A673 (cell line): ENCODE measurements at regions not wholly inside any gene's neighbourhood (a gene's known extent, or its start where the extent isn't known, plus 50 kb on each side); places are given as distances from the start of the nearest gene placed in this dataset.

ENCODE experiments used
- BruUV-seq: library from RNA; stranded (reverse); fragments of 400-500 nt; replicated peaks from 2 replicates; lab custom pipeline; 2021; lab: Mats Ljungman, UMichigan
- CTCF ChIA-PET: fragments of 300-600 bp; sonication (Branson Sonifier 250); formaldehyde crosslinking; loops from one replicate; lab custom pipeline; 2022; ENCODE audit warnings: antibody characterized with exemption; lab: Charles Lee
- POLR2A ChIA-PET: fragments of 300-600 bp; sonication (Branson Sonifier 250); formaldehyde crosslinking; loops from one replicate; lab custom pipeline; 2022; ENCODE audit warnings: antibody characterized with exemption; ENCODE audit not compliant: low non-redundant PET; lab: Charles Lee
- DNase-seq: peaks from one replicate; pipeline ENCODE4 v3.0.0-alpha.2; 2015; ENCODE audit warnings: low spot score
- H3K27ac ChIP-seq: fragments of 200-600 bp; sonication (generic); 2 replicates; pipeline ENCODE4 v1.5.1; 2016; ENCODE audit warnings: mixed run types, low read depth, mild to moderate bottlenecking, mixed read lengths, antibody characterized with exemption, low read length; ENCODE audit not compliant: poor library complexity, severe bottlenecking
- H3K27me3 ChIP-seq: fragments of 200-600 bp; sonication (generic); replicated peaks from 2 replicates; pipeline ENCODE4 v1.6.1; 2017; ENCODE audit warnings: mixed run types, low read depth, mild to moderate bottlenecking, mixed read lengths, antibody characterized with exemption, low read length; ENCODE audit not compliant: insufficient read depth, poor library complexity
- H3K36me3 ChIP-seq: fragments of 200-600 bp; sonication (generic); 2 replicates; pipeline ENCODE4 v1.6.1; 2016; ENCODE audit warnings: mixed run types, mild to moderate bottlenecking, mixed read lengths, antibody characterized with exemption, low read length; ENCODE audit not compliant: insufficient read depth, poor library complexity, severe bottlenecking
- H3K4me1 ChIP-seq: fragments of 200-600 bp; sonication (generic); 2 replicates; pipeline ENCODE4 v1.6.1; 2017; ENCODE audit warnings: mixed run types, mild to moderate bottlenecking, mixed read lengths, antibody characterized with exemption, low read length; ENCODE audit not compliant: insufficient read depth, poor library complexity, severe bottlenecking
- H3K4me3 ChIP-seq: fragments of 200-600 bp; sonication (generic); 2 replicates; pipeline ENCODE4 v1.5.1; 2016; ENCODE audit warnings: low read depth, mixed run types, mild to moderate bottlenecking, mixed read lengths, low read length; ENCODE audit not compliant: poor library complexity, severe bottlenecking
- H3K9me3 ChIP-seq: fragments of 200-600 bp; sonication (generic); 2 replicates; pipeline ENCODE4 v1.6.1; 2016; ENCODE audit warnings: mixed run types, low read depth, mild to moderate bottlenecking, mixed read lengths, antibody characterized with exemption, low read length; ENCODE audit not compliant: poor library complexity, severe bottlenecking
- CTCF ChIP-seq: fragments of 300-800, 200-600 bp; sonication (generic); conservative IDR thresholded peaks from 2 replicates; pipeline ENCODE4 v1.5.1; 2017; ENCODE audit warnings: low read depth, mild to moderate bottlenecking, antibody characterized with exemption, low read length, moderate library complexity, mixed read lengths
- EZH2 ChIP-seq: fragments of 200-600 bp; sonication (generic); IDR thresholded peaks from 2 replicates; pipeline ENCODE4 v1.6.1; 2017; ENCODE audit warnings: borderline replicate concordance, low read depth, mild to moderate bottlenecking, mixed read lengths, antibody characterized with exemption, low read length; ENCODE audit not compliant: poor library complexity, severe bottlenecking
- intact Hi-C: fragments of 100-400 bp; cut with micrococcal nuclease; formaldehyde crosslinking; loops from one replicate; pipeline ENCODE4 v1.10.0; 2022; ENCODE audit not compliant: unreplicated experiment

GRCh38 chr17:77677211-77677610 lies 281.3 kb upstream of the TNRC6C start:
- no peaks in the 10 kb centered on the region for H3K27me3 ChIP-seq
- ChIA-PET CTCF (no interaction called here), POLR2A (no interaction called here)
- H3K4me1 ChIP-seq, result peaks cover 5% of the 10 kb centered on the region
- DNase-seq, result no peak
- no peaks in the 10 kb centered on the region for H3K9me3 ChIP-seq
- no peak overlapping the region for H3K4me3 ChIP-seq
- TF ChIP-seq CTCF (no peak), EZH2 (no peak)
- H3K36me3 ChIP-seq, result no peaks in the 10 kb centered on the region
- BruUV-seq, result no TSS peak
- no peak overlapping the region for H3K27ac ChIP-seq
- intact Hi-C loops, result no loop called here

- H3K4me3 ChIP-seq, result no peak overlapping the region
- no TSS peak for BruUV-seq
- no peaks in the 10 kb centered on the region for H3K27me3 ChIP-seq
- intact Hi-C loops, result no loop called here
- H3K9me3 ChIP-seq, result no peaks in the 10 kb centered on the region
- no peaks in the 10 kb centered on the region for H3K36me3 ChIP-seq
- no peak overlapping the region for H3K27ac ChIP-seq
- no peak for TF ChIP-seq EZH2
- no peak for DNase-seq
- H3K4me1 ChIP-seq, result peaks cover 5% of the 10 kb centered on the region
- CTCF ChIA-PET, result no interaction called here
- POLR2A ChIA-PET, result no interaction called here
These were observed 280.9 kb upstream of the TNRC6C start for GRCh38 chr17:77677630-77678029.

- H3K27me3 ChIP-seq, result no peaks in the 10 kb centered on the region
- no peaks in the 10 kb centered on the region for H3K36me3 ChIP-seq
- POLR2A ChIA-PET, result no interaction called here
- BruUV-seq, result no TSS peak
- no peak for DNase-seq
- CTCF ChIA-PET, result no interaction called here
- H3K4me1 ChIP-seq, result peaks cover 5% of the 10 kb centered on the region
- intact Hi-C loops, result no loop called here
- H3K4me3 ChIP-seq, result no peak overlapping the region
- no peak for TF ChIP-seq EZH2
- no peak for TF ChIP-seq CTCF
- H3K9me3 ChIP-seq, result no peaks in the 10 kb centered on the region
- H3K27ac ChIP-seq, result no peak overlapping the region
These were observed 278.9 kb upstream of the TNRC6C start for GRCh38 chr17:77679589-77679988.

- intact Hi-C loops, result no loop called here
- DNase-seq, result no peak
- POLR2A ChIA-PET, result no interaction called here
These were observed 276.6 kb upstream of the TNRC6C start for GRCh38 chr17:77681861-77682260.

More at GRCh38 chr17:77681861-77682260, 276.6 kb upstream of the TNRC6C start:
- CTCF ChIA-PET, result no interaction called here
- BruUV-seq, result no TSS peak
- peaks cover 8% of the 10 kb centered on the region for H3K4me1 ChIP-seq
- no peak overlapping the region for H3K27ac ChIP-seq
- H3K27me3 ChIP-seq, result no peaks in the 10 kb centered on the region
- no peak overlapping the region for H3K4me3 ChIP-seq
- no peaks in the 10 kb centered on the region for H3K9me3 ChIP-seq
- H3K36me3 ChIP-seq, result no peaks in the 10 kb centered on the region
- TF ChIP-seq CTCF (no peak), EZH2 (no peak)
